HG03460 (cell line): ENCODE measurements at regions not wholly inside any gene's neighbourhood (a gene's known extent, or its start where the extent isn't known, plus 50 kb on each side); places are given as distances from the start of the nearest gene placed in this dataset.

Experiments used
- ATAC-seq: cut with Tn5 transposase; IDR thresholded peaks from one replicate; pipeline ENCODE4 v1.9.1; 2021; ENCODE audit not compliant: unreplicated experiment

DNA sequence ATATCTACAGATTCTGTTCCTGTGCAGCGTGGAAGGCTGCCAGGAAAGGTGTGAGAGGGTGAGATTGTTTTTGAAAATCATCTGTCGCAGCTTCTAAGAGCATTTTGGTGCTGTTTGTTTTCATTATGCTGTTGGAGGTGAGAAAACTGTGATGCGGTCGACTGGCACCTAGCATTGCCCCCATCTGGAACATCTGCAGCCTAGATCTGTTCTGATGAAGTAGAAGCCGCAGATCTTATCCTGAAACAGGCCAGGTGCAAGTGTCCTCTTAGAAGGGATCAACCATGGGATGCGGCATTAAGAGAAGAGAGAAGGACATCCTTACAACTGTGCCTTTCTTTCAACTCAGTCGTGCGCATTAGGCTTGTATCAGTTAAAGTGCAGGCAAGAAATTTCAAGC lies 167.3 kb downstream of the CDH26 start:
- ATAC-seq = no peak

DNA sequence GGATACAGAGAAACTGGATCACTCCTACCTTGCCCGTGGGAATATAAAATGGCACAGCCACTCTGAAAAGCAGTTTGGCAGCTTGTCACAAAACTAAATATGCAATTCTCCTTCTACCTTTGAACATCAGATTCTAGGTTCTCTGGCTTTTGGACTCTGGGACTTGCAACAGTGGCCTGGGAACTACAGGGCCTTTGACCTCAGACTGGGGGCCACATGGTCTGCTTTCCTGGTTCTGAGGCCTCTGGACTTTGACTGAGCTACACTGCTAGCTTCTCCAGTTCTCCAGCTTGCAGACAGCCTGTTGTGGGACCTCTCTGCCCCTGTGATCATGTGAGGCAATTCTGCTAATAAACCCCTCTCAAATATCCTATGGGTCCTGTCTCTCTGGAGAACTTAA lies 168.8 kb downstream of the CDH26 start:
- ATAC-seq = no peak

DNA sequence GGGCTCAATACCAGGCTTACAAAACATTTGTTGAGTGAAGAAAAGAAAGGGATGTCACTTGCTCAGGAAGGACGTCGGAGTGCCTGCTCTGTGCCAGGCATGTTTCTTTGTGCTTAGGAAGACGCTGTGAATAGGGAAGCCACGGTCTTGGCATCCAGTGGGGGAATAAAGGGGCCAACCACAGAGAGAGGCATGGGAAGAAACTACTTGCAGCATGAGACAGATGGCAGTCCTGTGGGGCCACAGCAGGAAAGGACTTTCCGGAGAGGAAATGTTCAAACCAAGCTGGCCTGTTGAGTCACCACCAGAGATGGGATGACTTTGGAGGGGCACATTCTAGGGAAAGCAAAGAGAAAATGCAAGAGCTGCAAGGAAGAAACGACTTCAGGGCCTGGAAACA lies 173.2 kb downstream of the CDH26 start:
- ATAC-seq = no peak

DNA sequence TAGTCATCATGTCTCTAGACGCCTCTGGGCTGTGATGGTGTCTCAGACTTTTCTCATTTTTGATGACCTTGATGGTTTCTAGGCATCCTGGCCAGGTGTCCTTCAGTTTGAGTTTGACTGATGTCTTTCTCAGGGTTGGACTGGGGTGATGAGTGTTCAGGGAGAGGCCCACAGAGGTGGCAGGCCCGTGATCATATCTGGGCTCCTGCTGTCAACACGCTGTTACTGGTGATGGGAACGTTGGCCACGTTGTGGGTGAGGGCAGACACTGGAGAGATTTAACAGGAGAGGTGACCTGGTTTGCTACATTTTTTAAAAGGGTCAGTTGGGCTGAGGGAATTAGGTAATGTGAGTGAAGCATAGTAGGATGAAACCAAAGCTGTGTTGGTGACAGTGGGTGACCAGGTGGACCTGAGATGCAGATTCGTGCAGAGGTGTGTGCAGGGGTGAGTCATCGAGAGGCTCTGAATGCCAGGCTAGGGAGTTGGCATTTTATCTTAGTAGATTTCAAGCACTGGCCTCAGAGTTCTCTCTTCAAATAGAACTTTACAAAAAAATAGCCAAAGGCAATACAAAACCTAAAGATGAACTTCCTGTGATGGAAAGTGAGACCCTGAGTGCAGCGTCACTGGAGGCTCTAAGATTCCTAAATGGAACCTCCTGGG lies 174.1 kb downstream of the CDH26 start:
- no peak for ATAC-seq

DNA sequence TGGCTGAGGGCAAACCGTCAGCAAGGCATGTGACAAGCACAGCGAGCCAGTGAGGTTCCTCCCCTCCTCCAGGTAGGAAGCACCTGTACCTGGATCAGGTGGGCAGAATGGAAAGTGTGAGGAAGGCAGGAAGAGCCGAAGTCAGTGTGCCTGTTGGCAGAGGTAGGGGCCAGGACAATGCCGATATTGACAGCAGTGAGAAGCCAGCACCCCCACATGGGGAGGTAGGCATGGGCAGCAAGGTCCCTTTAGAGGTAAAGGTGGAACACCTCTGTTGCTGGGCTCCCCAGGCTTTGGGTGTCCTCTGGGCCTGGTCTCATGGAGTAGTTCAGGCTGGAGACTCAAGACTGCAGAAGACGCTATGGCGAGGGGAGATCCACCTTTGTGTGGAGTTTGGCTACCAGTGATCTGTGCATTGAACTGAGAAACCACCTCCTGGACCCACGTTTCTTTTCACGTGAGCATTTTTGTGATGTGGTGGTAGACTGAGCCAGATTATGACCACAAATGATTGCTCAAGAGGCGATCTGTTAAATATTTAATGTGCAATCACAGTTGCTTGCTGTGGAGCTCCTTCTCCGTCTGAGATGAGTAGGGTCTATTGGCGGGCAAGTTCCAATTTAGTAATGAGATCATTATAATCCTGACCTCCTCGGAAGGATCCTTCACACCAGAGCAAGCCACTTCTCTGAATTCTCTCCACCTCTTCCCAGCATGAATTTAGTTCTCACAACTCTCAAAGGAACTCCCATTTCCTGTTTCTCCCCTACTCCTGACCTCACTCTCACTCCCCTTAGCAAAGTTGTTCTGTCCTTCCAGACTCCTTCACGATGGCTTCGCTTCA lies 174.8 kb downstream of the CDH26 start:
- ATAC-seq = no peak

DNA sequence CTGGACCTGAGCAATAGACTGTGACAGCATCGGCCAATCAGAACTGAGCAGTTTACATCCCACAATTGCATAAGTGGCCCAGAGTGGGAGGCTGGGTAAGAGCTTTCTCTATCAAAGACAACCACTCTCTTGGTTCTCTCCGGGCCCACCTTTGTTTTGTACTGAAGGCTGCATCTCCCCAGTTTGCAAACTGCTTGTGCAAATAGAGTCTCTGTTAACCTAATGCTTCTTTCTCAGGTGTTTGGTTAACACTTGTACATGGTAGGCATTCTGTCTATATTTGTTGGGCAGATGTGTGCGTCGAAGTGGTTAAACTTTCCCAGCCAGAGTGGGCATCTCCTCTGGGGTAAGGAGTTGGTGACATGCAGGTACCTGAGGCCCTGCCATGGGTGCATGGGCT lies 177.1 kb downstream of the CDH26 start:
- no peak for ATAC-seq

DNA sequence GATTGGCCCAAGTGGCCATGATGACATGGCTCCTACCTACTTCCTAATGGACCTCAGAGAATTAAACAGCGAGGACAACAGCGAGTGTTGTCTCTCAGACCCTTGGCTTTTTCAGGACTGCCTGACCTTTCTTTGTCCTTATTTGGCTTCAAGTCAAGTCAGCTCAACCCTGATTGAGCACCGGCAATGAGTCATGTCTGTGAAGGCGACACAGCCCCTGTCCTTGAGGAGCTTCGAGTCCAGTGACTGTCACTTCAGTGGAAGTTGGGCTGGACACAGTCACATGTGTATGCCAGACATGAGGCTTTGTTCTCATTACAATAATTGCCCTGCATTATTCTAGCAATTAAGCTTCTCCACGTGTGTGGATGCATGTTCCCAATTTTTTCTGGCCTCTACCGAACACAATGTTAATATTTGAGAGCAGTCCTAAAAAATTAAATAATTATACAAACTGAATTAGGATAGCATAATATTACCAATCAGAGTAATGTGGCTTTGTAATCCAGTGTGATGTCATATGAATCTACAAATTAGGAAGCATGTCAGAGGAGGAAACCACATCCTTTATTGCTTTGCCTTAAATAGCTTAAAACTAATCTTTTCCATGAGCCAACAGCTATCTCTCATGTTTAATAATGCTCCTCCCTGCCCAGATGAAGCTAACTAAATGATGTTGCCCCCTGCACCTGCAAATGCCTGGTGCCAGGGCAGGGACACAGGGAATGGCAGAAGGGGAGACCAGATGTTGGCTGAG lies 178.6 kb downstream of the CDH26 start:
- no peak for ATAC-seq

DNA sequence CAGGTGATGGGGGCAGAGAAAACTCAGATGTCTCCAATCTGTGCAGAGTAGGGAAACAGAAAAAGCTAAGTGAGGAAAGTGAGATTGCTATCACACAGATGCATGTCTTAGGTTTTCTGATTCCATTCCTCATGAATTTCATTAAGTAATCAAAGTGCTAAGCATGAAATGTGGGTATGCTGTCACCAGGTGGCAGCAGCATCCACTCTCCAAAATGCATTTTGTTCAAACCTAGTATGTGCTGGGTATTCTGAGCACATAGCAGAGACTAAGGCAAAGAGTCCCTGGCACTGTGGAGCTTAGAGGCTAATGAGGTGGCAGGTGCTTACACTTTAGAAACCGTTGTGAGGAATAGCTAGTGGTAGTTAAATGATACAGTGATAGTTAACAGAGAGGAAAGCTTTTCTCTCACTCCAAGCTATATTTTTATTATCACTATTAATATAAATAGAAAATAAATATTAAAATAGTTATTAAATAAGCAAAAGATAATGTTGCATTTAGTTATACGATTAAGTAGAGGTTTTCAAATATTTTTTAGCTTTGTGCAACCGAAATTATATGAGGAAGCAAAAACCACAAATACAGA lies 179.5 kb downstream of the CDH26 start:
- ATAC-seq = peak; percentile 64

DNA sequence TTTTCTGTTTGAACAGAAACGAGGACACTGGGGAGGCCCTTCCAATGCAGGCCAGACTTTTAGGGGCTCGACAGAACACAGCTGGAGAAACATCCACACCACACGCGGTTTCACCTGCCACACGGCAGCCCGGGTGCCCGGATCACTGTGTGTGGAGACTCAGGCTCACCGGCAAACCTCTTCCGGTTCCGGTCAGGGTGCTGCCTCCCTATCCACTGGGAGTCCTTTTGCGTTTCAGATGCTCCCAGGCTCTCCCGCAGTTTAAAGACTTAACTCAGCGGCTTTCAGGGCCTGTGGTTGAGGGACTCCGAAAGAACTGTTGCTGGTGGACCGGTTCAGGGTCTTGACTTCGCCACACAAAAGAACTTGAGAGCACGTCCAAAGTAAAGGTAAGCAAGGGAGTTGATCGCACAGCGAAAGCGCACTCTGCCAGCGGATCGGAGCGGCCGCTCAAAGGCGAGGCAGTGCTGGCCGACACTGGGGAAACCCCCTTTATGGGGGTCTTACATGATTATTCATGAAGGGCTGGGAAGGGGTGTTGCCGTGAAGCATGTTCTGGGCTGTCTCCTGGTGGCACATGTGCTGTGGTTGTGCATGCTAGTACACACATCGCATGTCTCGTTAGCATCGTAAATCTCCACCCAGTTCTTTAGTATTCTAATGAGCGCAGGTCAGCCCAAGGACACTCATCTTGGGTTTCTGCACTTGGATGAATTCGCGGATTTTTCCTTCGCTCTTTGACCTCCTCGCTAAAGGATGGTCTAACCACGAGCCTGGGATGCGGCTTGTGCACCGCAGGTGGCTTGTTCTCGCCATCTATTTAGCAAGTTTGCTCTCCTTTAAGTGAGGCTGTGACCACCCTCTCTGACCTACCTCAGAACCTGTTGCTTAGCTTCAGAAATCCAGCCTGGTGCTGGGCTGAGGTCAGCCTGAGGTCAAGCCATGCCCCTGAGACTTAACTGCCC lies 180.3 kb downstream of the CDH26 start:
- peak; percentile 63 for ATAC-seq

DNA sequence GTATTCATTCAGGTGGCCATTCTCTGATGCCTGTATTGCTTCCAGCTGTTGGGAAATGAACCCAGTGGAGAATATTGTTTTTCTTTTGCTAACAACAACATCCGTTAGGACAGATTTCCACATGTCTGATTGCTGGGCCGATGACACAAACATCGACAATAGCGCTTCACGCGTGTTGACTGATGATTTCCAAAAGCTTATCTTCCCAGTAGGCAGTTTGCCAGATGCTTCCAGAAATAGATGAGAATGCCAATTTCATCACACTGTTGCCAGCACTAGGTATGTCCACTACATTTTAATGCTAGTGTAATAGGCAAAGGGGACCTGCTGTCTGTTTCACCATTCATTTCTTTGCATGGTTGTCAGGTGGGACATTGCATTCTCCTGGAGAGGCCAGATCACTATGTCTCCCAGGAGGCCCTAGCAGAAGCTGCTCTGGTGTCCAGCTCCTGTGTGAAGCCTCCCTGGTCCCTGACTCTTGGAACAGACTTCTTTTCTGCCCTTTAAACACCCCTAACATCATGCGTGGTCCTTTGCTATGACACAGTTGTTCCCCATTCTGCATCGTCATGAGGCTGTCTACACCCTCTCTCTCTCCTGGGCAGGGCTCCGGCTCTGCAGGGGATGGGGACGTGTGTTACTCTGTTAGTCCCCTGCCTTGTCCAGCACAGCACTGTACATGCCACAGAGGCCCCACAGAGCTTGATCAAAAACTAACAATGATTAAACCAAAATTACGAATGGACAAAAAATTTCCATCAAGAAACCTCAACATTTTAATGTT lies 181.6 kb downstream of the CDH26 start:
- no peak for ATAC-seq

DNA sequence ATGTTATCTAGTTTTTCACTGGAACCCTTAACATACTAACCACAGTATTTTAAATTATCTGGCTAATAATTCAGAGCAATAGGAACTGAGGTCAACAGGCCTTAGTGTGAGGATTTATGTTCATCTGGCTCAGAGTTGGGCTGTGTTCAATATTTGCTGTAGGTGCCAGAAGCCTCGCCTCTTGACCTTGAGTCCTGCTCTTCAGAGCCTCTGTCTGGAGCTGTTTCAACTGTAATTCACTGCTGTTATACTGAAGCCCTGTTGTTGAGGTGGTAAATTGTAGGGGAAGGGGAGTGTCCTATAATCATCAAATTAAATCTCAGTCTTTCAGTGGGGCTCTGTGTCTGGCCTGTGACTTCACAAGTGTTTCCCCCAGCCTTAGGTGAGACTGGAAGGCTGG lies 184.4 kb downstream of the CDH26 start:
- no peak for ATAC-seq

DNA sequence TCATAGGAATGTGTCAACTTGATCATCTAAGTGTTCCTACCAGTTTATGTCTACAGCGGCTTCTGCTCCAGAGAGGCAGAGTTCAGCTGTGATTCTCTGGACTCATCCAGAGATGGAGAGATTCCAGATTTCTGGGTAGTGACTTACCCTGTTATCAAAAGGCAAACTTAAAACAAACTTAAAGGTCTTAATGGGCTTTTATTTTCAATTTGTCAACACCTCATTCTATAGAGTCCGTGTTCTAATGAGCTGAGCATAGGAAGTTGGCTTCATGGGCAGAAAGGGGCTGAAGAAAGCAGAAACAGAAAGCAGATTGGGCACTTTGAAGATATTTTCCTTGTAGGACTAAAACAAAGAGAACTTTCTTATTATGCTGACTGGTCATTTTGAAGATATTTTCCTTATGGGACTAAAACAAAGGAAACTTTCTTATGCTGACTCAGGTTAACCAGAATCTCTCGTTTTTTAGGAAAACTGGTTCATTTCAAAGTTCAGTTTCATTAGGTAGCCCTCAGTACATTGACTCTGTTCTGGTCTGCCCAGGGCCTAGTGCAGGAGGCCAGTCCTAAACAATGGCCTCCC lies 185.1 kb downstream of the CDH26 start:
- no peak for ATAC-seq

DNA sequence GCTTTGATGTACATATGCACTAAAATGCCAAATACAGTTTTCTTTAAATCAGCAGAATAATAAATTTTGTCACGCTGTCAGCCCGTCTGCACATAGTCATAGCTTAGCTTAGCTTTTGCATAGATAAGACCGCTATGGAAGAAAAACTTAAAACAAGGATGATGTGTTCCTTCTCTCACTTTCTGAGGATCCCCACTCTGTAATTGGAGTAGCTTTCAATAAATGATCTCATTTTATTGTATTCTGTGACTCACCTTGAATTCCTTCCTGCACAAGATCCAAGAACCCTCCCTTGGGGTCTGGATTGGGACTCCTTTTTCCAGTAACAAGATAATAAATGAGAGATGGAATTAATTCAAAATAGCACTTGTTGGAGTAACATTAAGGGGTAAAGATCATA lies 186.2 kb downstream of the CDH26 start:
- ATAC-seq = no peak

DNA sequence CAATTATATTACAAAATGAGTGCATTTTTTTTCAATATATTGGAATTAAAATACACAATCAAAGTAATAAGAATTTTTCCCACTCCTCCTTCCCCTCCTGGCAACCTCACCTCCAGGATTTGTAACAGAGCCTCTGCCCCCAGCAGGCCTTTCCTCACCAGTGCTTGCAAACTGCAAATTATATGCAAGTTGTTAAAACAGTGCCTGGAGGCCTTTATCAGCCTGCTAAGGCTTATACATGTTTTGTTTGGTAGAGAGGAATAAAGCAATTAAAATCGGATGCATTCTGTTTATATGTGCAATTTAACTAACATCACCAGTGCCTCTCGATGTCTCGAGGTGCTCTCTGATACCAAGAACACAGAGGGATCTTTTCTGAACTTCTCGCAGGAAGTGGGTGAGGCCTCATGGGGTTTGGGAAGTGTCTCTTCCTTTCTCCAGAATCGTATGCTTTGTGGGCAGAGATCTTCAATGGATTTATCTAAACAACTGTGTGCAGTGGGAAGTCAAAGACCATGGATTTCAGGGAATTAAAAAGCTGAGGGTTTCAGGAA lies 186.8 kb downstream of the CDH26 start:
- no peak for ATAC-seq

DNA sequence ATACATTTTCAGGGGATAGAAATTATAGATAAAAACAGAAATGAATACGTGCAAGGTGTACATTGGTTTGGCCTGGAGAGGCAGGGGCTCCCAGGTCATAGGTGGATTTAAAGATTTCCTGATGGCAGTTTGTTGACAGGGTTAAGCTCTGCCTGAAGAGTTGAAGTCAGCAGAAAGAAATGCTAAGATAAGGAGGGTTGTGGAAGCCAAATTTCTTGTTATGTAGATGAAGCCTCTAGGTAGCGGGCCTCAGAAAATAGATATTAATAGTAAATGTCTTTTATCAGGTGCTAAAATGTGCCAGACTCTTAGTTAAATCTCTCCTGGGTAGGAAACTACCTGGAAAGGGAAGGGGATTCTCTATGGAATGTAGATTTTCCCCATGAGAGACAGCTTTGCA lies 188.8 kb downstream of the CDH26 start:
- ATAC-seq = no peak

DNA sequence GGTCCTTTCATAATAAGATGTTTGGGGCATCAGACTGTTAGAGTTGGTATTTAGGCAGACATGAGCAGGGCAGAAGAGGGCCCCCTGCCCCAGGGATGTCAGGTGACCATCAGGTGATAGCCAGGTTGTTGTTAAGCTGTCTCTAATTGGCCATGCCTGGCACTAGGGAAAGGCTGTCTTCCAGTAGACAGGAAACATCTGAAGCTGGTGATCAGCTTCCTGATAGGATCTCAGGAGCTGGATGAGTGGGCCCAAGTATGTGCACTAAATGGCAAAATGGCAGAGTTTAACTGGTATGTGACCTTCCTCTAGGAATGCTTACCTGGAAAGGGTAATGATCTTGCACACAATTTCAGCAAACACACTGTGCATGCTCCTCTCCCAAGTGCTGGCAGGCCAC lies 190.7 kb downstream of the CDH26 start:
- no peak for ATAC-seq

DNA sequence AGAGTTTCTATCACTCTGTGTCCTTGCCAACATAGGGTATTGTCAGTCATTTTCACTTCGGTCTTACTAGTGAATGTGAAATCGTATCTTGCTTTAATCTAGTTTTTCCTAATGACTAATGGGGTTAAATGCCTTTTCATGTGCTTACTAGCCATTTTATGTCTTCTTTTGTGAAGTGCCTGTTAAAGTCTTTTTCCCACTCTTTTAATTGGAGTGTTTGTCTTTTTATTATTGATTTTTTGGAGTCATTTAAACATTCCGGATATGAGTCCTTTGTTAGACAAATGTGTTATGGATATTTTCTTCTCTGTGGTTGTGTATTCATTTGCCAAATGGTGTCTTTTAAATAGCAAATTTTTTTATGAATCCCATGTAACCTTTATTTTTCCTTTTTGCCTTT lies 194.6 kb downstream of the CDH26 start:
- no peak for ATAC-seq

DNA sequence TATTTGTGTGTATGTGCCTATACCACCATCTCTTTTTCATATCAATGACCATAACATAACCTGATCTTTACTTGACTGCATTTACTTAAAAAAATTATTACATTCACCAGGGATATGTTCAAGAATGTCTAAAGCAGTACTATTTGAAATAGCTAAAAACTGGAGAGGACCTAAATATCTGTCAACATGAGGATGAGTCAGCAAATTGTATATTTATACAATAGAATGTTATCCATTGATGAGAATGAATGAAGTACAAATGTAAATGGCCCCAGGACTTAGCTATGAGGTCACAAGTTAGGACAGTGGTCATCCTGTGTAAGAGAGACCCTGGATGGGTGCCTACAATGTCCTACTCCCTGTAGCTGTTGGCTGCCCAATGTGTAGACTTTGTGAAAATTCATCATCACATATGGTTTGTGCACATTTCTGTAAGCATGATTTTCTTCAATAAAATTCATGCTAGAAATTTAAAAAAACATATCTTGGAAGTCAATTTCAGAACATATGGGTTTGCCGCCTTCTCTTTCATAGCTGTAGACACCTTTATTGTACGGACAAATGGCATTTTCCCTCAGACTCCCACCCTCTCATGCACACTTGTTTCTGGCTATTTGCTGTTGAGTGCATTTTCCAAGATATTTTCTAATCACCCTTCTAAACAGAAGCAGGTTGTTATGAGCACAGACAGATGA lies 202.4 kb downstream of the CDH26 start:
- ATAC-seq = no peak
